HEK293T (cell line): ENCODE measurements at regions not wholly inside any gene's neighbourhood (a gene's known extent, or its start where the extent isn't known, plus 50 kb on each side); places are given as distances from the start of the nearest gene placed in this dataset.

ENCODE experiments used
- CTCF ChIA-PET: fragments of 350-600 bp; formaldehyde crosslinking; extraction: SDS; loops from one replicate; lab custom pipeline; 2021; ENCODE audit warnings: antibody characterized with exemption, inconsistent platforms; lab: Yijun Ruan, JAX
- POLR2A ChIA-PET: fragments of 350-600 bp; formaldehyde crosslinking; extraction: SDS; loops from one replicate; lab custom pipeline; 2020; ENCODE audit warnings: antibody characterized with exemption, inconsistent platforms; lab: Yijun Ruan, JAX
- DNase-seq: peaks from one replicate; pipeline ENCODE4 v3.0.0; 2012; ENCODE audit warnings: mixed read lengths; ENCODE audit errors: extremely low spot score
- ARNT ChIP-seq: fragments of 450-650 bp; IDR thresholded peaks from 2 replicates; pipeline ENCODE4 v1.6.1; 2017; ENCODE audit warnings: mild to moderate bottlenecking
- BHLHE40 ChIP-seq: fragments of 450-650 bp; IDR thresholded peaks from 2 replicates; pipeline ENCODE4 v1.6.1; 2016; ENCODE audit warnings: mild to moderate bottlenecking, moderate library complexity, borderline replicate concordance
- CTBP1 ChIP-seq: fragments of 450-650 bp; IDR thresholded peaks from 2 replicates; pipeline ENCODE4 v1.6.1; 2016; ENCODE audit warnings: borderline replicate concordance
- ELF4 ChIP-seq: fragments of 450-650 bp; IDR thresholded peaks from 2 replicates; pipeline ENCODE4 v1.6.1; 2017; ENCODE audit warnings: antibody characterized with exemption
- FOXA1 ChIP-seq: fragments of 450-650 bp; IDR thresholded peaks from 2 replicates; pipeline ENCODE4 v1.6.1; 2016; ENCODE audit warnings: mild to moderate bottlenecking
- FOXK2 ChIP-seq: fragments of 450-650 bp; IDR thresholded peaks from 2 replicates; pipeline ENCODE4 v1.6.1; 2016; ENCODE audit warnings: mild to moderate bottlenecking
- FOXM1 ChIP-seq: fragments of 450-650 bp; IDR thresholded peaks from 2 replicates; pipeline ENCODE4 v1.6.1; 2017; ENCODE audit warnings: mild to moderate bottlenecking, borderline replicate concordance
- HDGF ChIP-seq: fragments of 450-650 bp; IDR thresholded peaks from 2 replicates; pipeline ENCODE4 v1.6.1; 2017; ENCODE audit warnings: antibody characterized with exemption, borderline replicate concordance
- L3MBTL2 ChIP-seq: fragments of 450-650 bp; conservative IDR thresholded peaks from 2 replicates; pipeline ENCODE4 v1.6.1; 2016; ENCODE audit warnings: mild to moderate bottlenecking
- LEF1 ChIP-seq: fragments of 450-650 bp; IDR thresholded peaks from 2 replicates; pipeline ENCODE4 v1.6.1; 2017; ENCODE audit warnings: mild to moderate bottlenecking, borderline replicate concordance
- NFRKB ChIP-seq: fragments of 450-650 bp; IDR thresholded peaks from 2 replicates; pipeline ENCODE4 v1.6.1; 2016; ENCODE audit warnings: mild to moderate bottlenecking, moderate library complexity
- PKNOX1 ChIP-seq: fragments of 450-650 bp; IDR thresholded peaks from 2 replicates; pipeline ENCODE4 v1.6.1; 2016
- SP1 ChIP-seq: fragments of 450-650 bp; IDR thresholded peaks from 2 replicates; pipeline ENCODE4 v1.6.1; 2017
- SUZ12 ChIP-seq: fragments of 450-650 bp; IDR thresholded peaks from 2 replicates; pipeline ENCODE4 v1.6.1; 2016; ENCODE audit warnings: mild to moderate bottlenecking
- TARDBP ChIP-seq: fragments of 450-650 bp; IDR thresholded peaks from 2 replicates; pipeline ENCODE4 v1.6.1; 2016
- ZNF384 ChIP-seq: fragments of 450-650 bp; IDR thresholded peaks from 2 replicates; pipeline ENCODE4 v1.6.1; 2016

- TF ChIP-seq HDGF: no peak
- TF ChIP-seq FOXK2: no peak
- no peak for TF ChIP-seq FOXA1
- TF ChIP-seq PKNOX1: no peak
- TF ChIP-seq ARNT: no peak
- TF ChIP-seq CTBP1: no peak
- no peak for TF ChIP-seq LEF1
- no peak for TF ChIP-seq BHLHE40
- TF ChIP-seq ELF4: no peak
- TF ChIP-seq FOXM1: no peak
- no peak for TF ChIP-seq SP1
- no peak for TF ChIP-seq SUZ12
- no peak for TF ChIP-seq NFRKB
- no peak for TF ChIP-seq TARDBP
- no peak for TF ChIP-seq ZNF384
- TF ChIP-seq L3MBTL2: no peak
- ChIA-PET CTCF (no interaction called here), POLR2A (no interaction called here)
- DNase-seq: no peak
Observed at GRCh38 chr1:170461762-170462384, 70.1 kb upstream of the GORAB start.

GRCh38 chr1:170470121-170470520 is 61.8 kb upstream of the GORAB start:
- DNase-seq: no peak
- ChIA-PET POLR2A (no interaction called here), CTCF (no interaction called here)
- TF ChIP-seq PKNOX1 (no peak), HDGF (no peak), FOXM1 (no peak), TARDBP (no peak), FOXA1 (no peak), NFRKB (no peak), ZNF384 (no peak), ARNT (no peak), SUZ12 (no peak), ELF4 (no peak), L3MBTL2 (no peak), FOXK2 (no peak), SP1 (no peak), BHLHE40 (no peak)

- no peak for DNase-seq
- ChIA-PET CTCF (no interaction called here), POLR2A (no interaction called here)
- TF ChIP-seq FOXK2: no peak
- TF ChIP-seq LEF1: no peak
- no peak for TF ChIP-seq CTBP1
- TF ChIP-seq PKNOX1: no peak
- no peak for TF ChIP-seq L3MBTL2
- no peak for TF ChIP-seq TARDBP
- no peak for TF ChIP-seq ELF4
- TF ChIP-seq FOXA1: no peak
- no peak for TF ChIP-seq NFRKB
- TF ChIP-seq ARNT: no peak
- no peak for TF ChIP-seq SP1
- no peak for TF ChIP-seq SUZ12
- no peak for TF ChIP-seq HDGF
- no peak for TF ChIP-seq FOXM1
- no peak for TF ChIP-seq ZNF384
- TF ChIP-seq BHLHE40: no peak
Observed at GRCh38 chr1:170471398-170472053, 60.4 kb upstream of the GORAB start.

GRCh38 chr1:170481000-170481399 is 51.0 kb upstream of the GORAB start:
- DNase-seq: no peak
- no peak for TF ChIP-seq SP1
- ChIA-PET CTCF (no interaction called here), POLR2A (no interaction called here)
